Mammary epithelial cell (primary cell): ENCODE measurements at regions not wholly inside any gene's neighbourhood (a gene's known extent, or its start where the extent isn't known, plus 50 kb on each side); places are given as distances from the start of the nearest gene placed in this dataset.

Experiments used
- EZH2 ChIP-seq: IDR thresholded peaks from 2 replicates; pipeline ENCODE4 v1.6.1; 2012; ENCODE audit warnings: low read length, inconsistent platforms, borderline replicate concordance
- TF ChIP-seq, protein P1 (sequence below), 2 donors: IDR thresholded peaks in 1 of 2; conservative IDR thresholded peaks in 1 of 2; 2 replicates each; pipeline ENCODE4 v1.5.1; 2011 to 2012; ENCODE audit warnings: inconsistent platforms in 2 of 2, low read length in 2 of 2, mild to moderate bottlenecking in 2 of 2, control low read depth in 1 of 2, low read depth in 1 of 2; ENCODE audit not compliant: insufficient read depth in 1 of 2; ENCODE audit errors: extremely low read depth in 1 of 2

DNA sequence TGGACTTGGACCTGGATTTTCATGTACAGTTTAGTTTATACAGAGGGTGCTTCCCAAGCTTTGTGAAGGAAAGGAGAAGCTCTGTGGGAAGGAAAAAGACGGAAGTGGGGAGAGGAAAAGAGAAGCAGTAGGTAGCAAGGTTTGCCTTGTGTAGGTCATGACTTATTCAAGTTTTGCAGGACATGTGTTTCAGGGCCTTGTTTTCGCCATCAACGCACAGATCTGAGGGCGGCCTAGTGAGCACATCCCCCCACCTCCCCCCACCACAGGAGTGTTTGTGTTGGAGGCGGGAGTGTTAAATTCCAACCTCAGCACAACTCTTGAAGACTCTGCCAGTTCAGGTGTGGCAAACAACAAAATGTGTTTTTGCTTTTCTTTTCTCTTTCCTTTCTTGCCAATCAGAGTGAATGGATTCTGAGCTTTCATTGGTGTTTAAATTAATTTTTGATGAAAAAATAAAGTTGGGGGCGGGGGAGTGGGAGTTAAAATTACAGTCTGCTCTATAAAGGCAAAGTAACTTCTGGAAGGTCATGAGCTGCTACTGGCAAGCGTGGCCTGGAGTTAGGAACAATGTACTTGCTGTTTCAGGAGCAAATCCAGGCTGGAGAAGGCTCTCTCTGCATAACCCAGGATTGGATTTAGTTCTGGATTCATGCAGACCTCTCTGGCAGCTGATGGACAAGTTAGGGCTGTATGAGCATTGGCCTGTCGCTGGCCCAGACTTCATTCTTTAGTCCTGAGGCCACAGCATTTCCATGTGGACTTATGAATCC, 338.5 kb downstream of the CD83 start:
- TF ChIP-seq, protein P1, sequence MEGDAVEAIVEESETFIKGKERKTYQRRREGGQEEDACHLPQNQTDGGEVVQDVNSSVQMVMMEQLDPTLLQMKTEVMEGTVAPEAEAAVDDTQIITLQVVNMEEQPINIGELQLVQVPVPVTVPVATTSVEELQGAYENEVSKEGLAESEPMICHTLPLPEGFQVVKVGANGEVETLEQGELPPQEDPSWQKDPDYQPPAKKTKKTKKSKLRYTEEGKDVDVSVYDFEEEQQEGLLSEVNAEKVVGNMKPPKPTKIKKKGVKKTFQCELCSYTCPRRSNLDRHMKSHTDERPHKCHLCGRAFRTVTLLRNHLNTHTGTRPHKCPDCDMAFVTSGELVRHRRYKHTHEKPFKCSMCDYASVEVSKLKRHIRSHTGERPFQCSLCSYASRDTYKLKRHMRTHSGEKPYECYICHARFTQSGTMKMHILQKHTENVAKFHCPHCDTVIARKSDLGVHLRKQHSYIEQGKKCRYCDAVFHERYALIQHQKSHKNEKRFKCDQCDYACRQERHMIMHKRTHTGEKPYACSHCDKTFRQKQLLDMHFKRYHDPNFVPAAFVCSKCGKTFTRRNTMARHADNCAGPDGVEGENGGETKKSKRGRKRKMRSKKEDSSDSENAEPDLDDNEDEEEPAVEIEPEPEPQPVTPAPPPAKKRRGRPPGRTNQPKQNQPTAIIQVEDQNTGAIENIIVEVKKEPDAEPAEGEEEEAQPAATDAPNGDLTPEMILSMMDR (conservative IDR thresholded peaks at IDR 0.05 in 1 of 2, IDR thresholded peaks at IDR 0.05 in 1 of 2; ENCODE audit: extremely low read depth in 1 of 2, insufficient read depth in 1 of 2, low read depth in 1 of 2, low read length in 2 of 2): no peak
- no peak for TF ChIP-seq EZH2
